RWPE2 (cell line): ENCODE measurements at regions not wholly inside any gene's neighbourhood (a gene's known extent, or its start where the extent isn't known, plus 50 kb on each side); places are given as distances from the start of the nearest gene placed in this dataset.
"Not testable (repeated sequence)": the region's sequence is repeated elsewhere in the genome, so short reads cannot be mapped to it uniquely, and the experiment has no call there.

Experiments used
- ATAC-seq: fragments of 200-7000 bp; cut with Tn5 transposase; 3 replicates; pipeline ENCODE4 v1.9.1; 2021; ENCODE audit warnings: low read depth
- DNase-seq: peaks from one replicate; pipeline ENCODE4 v3.0.0-alpha.2; 2020; ENCODE audit warnings: low spot score
- H3K27ac ChIP-seq: fragments of 450-650 bp; 2 replicates; pipeline ENCODE4 v1.5.1; 2017; ENCODE audit warnings: mild to moderate bottlenecking; ENCODE audit not compliant: poor library complexity, severe bottlenecking
- H3K27me3 ChIP-seq: fragments of 250-450 bp; sonication (Bioruptor Pico); 2 replicates; pipeline ENCODE4 v1.5.1; 2021; ENCODE audit warnings: mild to moderate bottlenecking, moderate library complexity; ENCODE audit not compliant: insufficient read depth, poor library complexity, severe bottlenecking
- H3K36me3 ChIP-seq: fragments of 250-450 bp; sonication (Bioruptor Pico); 2 replicates; pipeline ENCODE4 v1.5.1; 2020; ENCODE audit warnings: low read depth, mild to moderate bottlenecking, moderate library complexity
- H3K4me1 ChIP-seq: fragments of 250-450 bp; sonication (Bioruptor Pico); 2 replicates; pipeline ENCODE4 v1.5.1; 2021; ENCODE audit warnings: mild to moderate bottlenecking, moderate library complexity; ENCODE audit not compliant: insufficient read depth, poor library complexity, severe bottlenecking
- H3K4me3 ChIP-seq: fragments of 250-450 bp; sonication (Bioruptor Pico); 2 replicates; pipeline ENCODE4 v1.5.1; 2021; ENCODE audit warnings: mild to moderate bottlenecking, moderate library complexity; ENCODE audit not compliant: severe bottlenecking
- H3K9me3 ChIP-seq: fragments of 250-450 bp; sonication (Bioruptor Pico); 2 replicates; pipeline ENCODE4 v1.5.1; 2021; ENCODE audit warnings: mild to moderate bottlenecking, moderate library complexity; ENCODE audit not compliant: severe bottlenecking
- TF ChIP-seq, protein P1 (sequence below): fragments of 450-650 bp; IDR thresholded peaks from one replicate; pipeline ENCODE4 v1.5.1; 2017; ENCODE audit warnings: mild to moderate bottlenecking, moderate library complexity; ENCODE audit not compliant: poor library complexity, severe bottlenecking

GRCh38 chr2:53490659-53491058, 276.9 kb upstream of the CHAC2 start:
- H3K4me3 ChIP-seq: no peak overlapping the region
- H3K27ac ChIP-seq: no peak overlapping the region
- DNase-seq: no peak
- no peaks in the 10 kb centered on the region for H3K27me3 ChIP-seq
- no peaks in the 10 kb centered on the region for H3K36me3 ChIP-seq
- H3K9me3 ChIP-seq: no peaks in the 10 kb centered on the region
- no peaks in the 10 kb centered on the region for H3K4me1 ChIP-seq
- TF ChIP-seq, protein P1, sequence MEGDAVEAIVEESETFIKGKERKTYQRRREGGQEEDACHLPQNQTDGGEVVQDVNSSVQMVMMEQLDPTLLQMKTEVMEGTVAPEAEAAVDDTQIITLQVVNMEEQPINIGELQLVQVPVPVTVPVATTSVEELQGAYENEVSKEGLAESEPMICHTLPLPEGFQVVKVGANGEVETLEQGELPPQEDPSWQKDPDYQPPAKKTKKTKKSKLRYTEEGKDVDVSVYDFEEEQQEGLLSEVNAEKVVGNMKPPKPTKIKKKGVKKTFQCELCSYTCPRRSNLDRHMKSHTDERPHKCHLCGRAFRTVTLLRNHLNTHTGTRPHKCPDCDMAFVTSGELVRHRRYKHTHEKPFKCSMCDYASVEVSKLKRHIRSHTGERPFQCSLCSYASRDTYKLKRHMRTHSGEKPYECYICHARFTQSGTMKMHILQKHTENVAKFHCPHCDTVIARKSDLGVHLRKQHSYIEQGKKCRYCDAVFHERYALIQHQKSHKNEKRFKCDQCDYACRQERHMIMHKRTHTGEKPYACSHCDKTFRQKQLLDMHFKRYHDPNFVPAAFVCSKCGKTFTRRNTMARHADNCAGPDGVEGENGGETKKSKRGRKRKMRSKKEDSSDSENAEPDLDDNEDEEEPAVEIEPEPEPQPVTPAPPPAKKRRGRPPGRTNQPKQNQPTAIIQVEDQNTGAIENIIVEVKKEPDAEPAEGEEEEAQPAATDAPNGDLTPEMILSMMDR: no peak
- no peak for ATAC-seq

GRCh38 chr2:53486185-53486899, 281.3 kb upstream of the CHAC2 start:
- not testable (repeated sequence) for ATAC-seq, H3K27ac ChIP-seq, H3K36me3 ChIP-seq, H3K4me3 ChIP-seq, H3K9me3 ChIP-seq, H3K4me1 ChIP-seq, H3K27me3 ChIP-seq
- DNase-seq: peak; percentile 45

GRCh38 chr2:53485021-53485728, 282.4 kb upstream of the CHAC2 start:
- DNase-seq (no peak), ATAC-seq (no peak)
- Histone ChIP-seq H3K4me3 (no peak overlapping the region), H3K4me1 (no peaks in the 10 kb centered on the region), H3K9me3 (no peaks in the 10 kb centered on the region), H3K36me3 (no peaks in the 10 kb centered on the region), H3K27me3 (no peaks in the 10 kb centered on the region), H3K27ac (no peak overlapping the region)
- TF ChIP-seq, protein P1: no peak

DNA sequence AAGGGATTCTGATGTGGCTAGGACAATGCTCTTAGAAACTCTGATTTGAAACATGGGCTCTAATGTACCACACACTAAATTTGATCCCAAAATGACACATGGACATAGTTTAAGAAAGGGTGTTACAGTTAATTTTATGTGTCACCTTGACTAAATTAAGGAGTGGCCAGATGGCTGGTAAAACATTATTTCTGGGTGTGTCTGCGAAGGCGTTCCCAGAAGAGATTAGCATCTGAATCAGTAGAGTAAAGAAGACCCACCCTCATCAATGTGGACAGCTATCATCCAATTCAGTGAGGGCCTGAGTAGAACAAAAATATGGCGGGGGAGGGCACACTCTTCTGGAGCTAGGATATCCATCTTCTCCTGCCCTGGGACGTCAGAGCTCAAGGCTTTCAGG, 283.1 kb upstream of the CHAC2 start:
- TF ChIP-seq, protein P1: no peak
- no peaks in the 10 kb centered on the region for H3K9me3 ChIP-seq
- no peaks in the 10 kb centered on the region for H3K4me1 ChIP-seq
- no peaks in the 10 kb centered on the region for H3K27me3 ChIP-seq
- no peaks in the 10 kb centered on the region for H3K36me3 ChIP-seq
- ATAC-seq: no peak
- H3K4me3 ChIP-seq: no peak overlapping the region
- H3K27ac ChIP-seq: no peak overlapping the region
- DNase-seq: no peak

DNA sequence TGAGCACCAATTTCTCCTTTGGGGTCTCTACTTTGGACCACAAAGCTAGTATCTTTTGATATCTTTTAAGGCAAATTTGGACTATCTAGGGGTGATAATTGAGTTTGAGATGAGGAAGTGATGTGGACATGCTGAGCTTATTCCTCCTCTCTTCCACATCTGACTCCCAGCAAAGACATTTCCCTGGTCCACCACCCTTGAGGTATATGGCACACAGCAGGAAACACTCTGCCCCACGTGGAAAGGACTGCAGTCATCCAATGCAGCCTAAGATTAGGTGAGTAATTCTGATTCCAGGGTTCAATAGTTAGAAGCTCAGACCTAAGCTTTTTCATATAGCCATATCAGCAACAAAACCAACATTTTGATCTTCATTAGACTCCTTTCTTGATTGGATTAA, 290.1 kb upstream of the CHAC2 start:
- ATAC-seq: no peak
- Histone ChIP-seq H3K9me3 (no peaks in the 10 kb centered on the region), H3K4me3 (no peak overlapping the region), H3K4me1 (peaks cover 18% of the 10 kb centered on the region), H3K27me3 (no peaks in the 10 kb centered on the region), H3K36me3 (no peaks in the 10 kb centered on the region), H3K27ac (no peak overlapping the region)
- TF ChIP-seq, protein P1: no peak
- no peak for DNase-seq
